Right atrium auricular region (tissue), 2 donors: ENCODE measurements at regions not wholly inside any gene's neighbourhood (a gene's known extent, or its start where the extent isn't known, plus 50 kb on each side); places are given as distances from the start of the nearest gene placed in this dataset.

Experiments used
- DNase-seq: peaks from one replicate; pipeline ENCODE4 v3.0.0-alpha.2; 2019; ENCODE audit warnings: low spot score
- H3K27ac ChIP-seq, 2 donors: fragments of 200-600 bp; sonication (generic); 1 replicate in 1 of 2; 2 replicates in 1 of 2; pipeline ENCODE4 v1.5.1; 2016 to 2019
- H3K27me3 ChIP-seq, 2 donors: fragments of 200-600 bp; sonication (generic); one replicate each; pipeline versions ENCODE4 v1.5.1 to v1.6.0; 2017 to 2019
- H3K36me3 ChIP-seq: fragments of 200-600 bp; sonication (generic); one replicate; pipeline ENCODE4 v1.5.1; 2016
- H3K4me1 ChIP-seq, 2 donors: fragments of 200-600 bp; sonication (generic); one replicate each; pipeline versions ENCODE4 v1.5.1 to v1.6.0; 2017 to 2019
- H3K4me3 ChIP-seq, 2 donors: fragments of 200-600 bp; sonication (generic); 1 replicate in 1 of 2; 2 replicates in 1 of 2; pipeline ENCODE4 v1.5.1; 2017 to 2019; ENCODE audit warnings: mild to moderate bottlenecking in 1 of 2, moderate library complexity in 1 of 2
- H3K9me3 ChIP-seq, 2 donors: fragments of 200-600 bp; sonication (generic); one replicate each; pipeline ENCODE4 v1.5.1; 2019
- TF ChIP-seq, protein P1 (sequence below), 2 donors: fragments of 200-600 bp; sonication (generic); IDR thresholded peaks; one replicate each; pipeline ENCODE4 v1.5.1; 2019; ENCODE audit warnings: antibody characterized with exemption in 2 of 2

DNA sequence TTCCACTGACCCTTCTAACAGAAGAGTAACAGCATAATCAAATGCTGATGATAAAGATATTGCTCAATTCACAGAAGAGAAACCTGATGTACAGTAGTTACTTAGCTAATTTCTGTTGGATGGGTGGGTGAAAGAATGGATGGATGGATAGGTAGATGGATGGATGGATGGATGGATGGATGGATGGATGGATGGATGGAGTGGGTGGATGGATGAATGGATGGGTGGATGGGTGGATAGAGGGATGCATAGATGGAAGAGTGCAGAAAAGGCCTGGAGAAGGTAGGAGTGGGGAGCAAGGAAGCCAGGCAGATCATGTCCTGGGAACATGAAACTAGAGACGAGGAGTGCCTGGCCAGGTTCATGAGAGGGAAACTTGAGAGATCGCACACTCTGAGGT lies 520.9 kb downstream of the BCL11B start:
- Histone ChIP-seq H3K36me3 (no peaks in the 10 kb centered on the region), H3K27ac (no peak overlapping the region), H3K4me1 (no peaks in the 10 kb centered on the region), H3K9me3 (peaks cover 0 to 6% of the 10 kb centered on the region in 2 donors), H3K27me3 (no peaks in the 10 kb centered on the region), H3K4me3 (no peak overlapping the region)
- TF ChIP-seq, protein P1, sequence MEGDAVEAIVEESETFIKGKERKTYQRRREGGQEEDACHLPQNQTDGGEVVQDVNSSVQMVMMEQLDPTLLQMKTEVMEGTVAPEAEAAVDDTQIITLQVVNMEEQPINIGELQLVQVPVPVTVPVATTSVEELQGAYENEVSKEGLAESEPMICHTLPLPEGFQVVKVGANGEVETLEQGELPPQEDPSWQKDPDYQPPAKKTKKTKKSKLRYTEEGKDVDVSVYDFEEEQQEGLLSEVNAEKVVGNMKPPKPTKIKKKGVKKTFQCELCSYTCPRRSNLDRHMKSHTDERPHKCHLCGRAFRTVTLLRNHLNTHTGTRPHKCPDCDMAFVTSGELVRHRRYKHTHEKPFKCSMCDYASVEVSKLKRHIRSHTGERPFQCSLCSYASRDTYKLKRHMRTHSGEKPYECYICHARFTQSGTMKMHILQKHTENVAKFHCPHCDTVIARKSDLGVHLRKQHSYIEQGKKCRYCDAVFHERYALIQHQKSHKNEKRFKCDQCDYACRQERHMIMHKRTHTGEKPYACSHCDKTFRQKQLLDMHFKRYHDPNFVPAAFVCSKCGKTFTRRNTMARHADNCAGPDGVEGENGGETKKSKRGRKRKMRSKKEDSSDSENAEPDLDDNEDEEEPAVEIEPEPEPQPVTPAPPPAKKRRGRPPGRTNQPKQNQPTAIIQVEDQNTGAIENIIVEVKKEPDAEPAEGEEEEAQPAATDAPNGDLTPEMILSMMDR (IDR thresholded peaks at IDR 0.05), result no peak
- no peak for DNase-seq

DNA sequence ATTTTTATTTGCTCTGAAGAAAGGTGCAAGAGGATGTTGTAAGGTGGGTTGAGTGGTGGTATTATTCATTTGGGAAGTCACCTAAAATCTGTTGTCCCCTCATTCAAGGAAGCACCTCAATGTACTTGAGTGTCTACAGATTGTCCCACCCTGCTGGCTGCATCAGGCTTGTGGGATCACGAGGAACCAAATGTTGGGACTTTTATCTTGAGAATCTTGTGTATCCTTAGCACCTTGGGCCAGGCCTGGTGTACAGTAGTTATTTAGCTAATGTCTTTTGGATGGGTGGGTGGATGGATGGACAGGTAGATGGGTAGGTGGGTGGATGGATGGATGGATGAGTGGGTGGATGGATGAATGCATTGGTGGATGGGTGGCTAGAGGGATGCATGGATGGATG lies 519.3 kb downstream of the BCL11B start:
- no peaks in the 10 kb centered on the region for H3K36me3 ChIP-seq
- DNase-seq, result peak; percentile 32
- peaks cover 0 to 6% of the 10 kb centered on the region in 2 donors for H3K9me3 ChIP-seq
- TF ChIP-seq, protein P1 (IDR thresholded peaks at IDR 0.05), result no peak
- no peaks in the 10 kb centered on the region for H3K27me3 ChIP-seq
- H3K4me1 ChIP-seq, result no peaks in the 10 kb centered on the region
- H3K4me3 ChIP-seq, result no peak overlapping the region
- no peak overlapping the region for H3K27ac ChIP-seq

DNA sequence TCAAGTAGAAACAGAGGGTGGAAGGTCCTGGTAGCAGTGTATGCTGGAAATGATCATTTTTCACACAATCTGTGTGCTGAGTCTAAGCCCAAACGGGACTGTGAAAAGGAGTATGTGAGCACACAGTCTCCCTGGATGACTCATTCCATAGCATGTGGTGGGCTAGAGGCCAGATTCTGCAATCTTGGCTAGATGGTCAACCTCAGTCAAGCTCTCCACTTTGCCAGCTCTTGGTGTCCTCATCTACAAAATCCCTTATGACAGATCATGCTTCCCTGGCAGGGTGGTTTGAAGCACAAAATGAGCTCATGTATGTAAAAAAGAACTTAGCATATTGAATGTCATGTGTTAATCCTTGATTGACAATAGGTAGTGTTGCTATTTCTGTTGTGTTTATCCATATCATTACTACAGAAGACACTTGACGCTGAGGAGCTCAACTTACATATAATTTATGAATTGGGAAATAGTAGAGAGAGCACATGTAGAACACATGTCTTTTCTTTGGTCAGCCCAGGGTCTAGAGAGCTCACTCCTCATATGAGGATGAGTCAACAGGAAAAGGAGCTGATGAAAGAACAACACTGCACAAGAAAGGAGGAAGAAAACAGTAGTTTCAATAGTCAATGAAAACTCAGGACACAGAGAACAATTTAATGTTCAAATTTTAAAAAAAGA lies 517.5 kb downstream of the BCL11B start:
- H3K27me3 ChIP-seq, result no peaks in the 10 kb centered on the region
- TF ChIP-seq, protein P1 (IDR thresholded peaks at IDR 0.05), result no peak
- no peaks in the 10 kb centered on the region for H3K36me3 ChIP-seq
- no peaks in the 10 kb centered on the region for H3K4me1 ChIP-seq
- no peak overlapping the region for H3K4me3 ChIP-seq
- peaks cover 0 to 6% of the 10 kb centered on the region in 2 donors for H3K9me3 ChIP-seq
- no peak for DNase-seq
- H3K27ac ChIP-seq, result no peak overlapping the region

DNA sequence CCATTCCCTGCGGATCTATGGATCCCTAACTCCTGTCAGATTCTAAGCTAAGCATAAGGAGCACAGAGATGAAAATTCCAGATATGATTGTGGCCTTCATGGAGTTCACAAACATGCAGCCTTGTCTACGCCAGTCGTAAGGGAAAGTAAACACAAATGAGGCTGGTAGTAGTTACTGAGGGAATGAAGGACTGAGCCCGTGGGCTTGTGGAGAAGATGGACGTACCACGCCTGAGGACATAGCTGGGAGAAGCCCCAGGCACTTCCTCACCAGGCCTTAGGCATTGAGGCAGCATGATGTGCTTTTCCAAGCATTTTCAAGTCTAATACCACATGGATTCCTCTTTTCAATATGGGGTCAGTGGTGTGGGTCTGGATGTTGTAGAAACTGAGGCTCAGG lies 515.2 kb downstream of the BCL11B start:
- no peaks in the 10 kb centered on the region for H3K27me3 ChIP-seq
- no peak overlapping the region for H3K27ac ChIP-seq
- no peak for DNase-seq
- H3K4me1 ChIP-seq, result no peaks in the 10 kb centered on the region
- no peak overlapping the region for H3K4me3 ChIP-seq
- H3K36me3 ChIP-seq, result no peaks in the 10 kb centered on the region
- peaks cover 0 to 6% of the 10 kb centered on the region in 2 donors for H3K9me3 ChIP-seq
- TF ChIP-seq, protein P1 (IDR thresholded peaks at IDR 0.05), result no peak

DNA sequence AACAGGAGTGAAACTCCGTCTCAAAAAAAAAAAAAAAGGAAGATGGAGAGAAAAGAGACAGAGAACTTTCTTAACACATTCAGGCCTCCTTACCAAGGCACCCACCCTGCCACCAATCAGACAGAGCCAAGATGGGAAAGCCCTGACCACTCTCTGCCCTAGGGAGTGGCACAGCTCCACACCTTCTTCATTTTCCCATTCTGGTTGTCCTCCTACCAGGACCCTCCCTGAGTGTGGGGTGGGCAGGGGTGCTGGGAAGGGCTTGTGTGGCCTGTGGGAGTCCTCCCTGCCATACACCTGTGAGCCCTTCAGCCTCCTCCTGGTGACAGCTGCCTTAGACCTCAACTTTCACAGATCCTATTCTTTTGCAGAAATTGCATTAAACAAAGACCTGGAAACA lies 513.6 kb downstream of the BCL11B start:
- Histone ChIP-seq H3K27me3 (no peaks in the 10 kb centered on the region), H3K27ac (no peak overlapping the region), H3K4me1 (no peaks in the 10 kb centered on the region), H3K36me3 (no peaks in the 10 kb centered on the region), H3K9me3 (peaks cover 0 to 15% of the 10 kb centered on the region in 2 donors), H3K4me3 (no peak overlapping the region)
- TF ChIP-seq, protein P1 (IDR thresholded peaks at IDR 0.05), result no peak
- no peak for DNase-seq

DNA sequence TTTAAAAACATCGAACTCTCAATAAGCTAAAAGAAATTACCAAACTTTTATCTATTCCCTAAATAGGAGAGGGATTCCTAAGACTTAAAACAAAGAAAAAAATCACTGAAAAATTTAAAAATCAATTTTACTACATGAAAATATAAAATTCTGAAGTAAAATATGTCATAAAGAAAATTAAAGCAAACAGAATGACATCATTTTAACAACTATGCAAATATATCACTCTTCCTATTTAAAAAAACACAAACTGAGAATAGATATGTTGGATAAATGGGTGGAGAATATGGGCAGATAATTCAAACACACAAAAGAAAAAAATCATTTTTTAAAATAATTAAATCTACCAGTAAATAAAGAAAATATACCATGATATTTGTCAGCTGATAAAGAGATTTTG lies 510.0 kb downstream of the BCL11B start:
- DNase-seq, result no peak
- no peaks in the 10 kb centered on the region for H3K36me3 ChIP-seq
- no peak overlapping the region for H3K27ac ChIP-seq
- no peaks in the 10 kb centered on the region for H3K4me1 ChIP-seq
- H3K9me3 ChIP-seq, result peaks cover 0 to 21% of the 10 kb centered on the region in 2 donors
- TF ChIP-seq, protein P1 (IDR thresholded peaks at IDR 0.05), result no peak
- no peaks in the 10 kb centered on the region for H3K27me3 ChIP-seq
- H3K4me3 ChIP-seq, result no peak overlapping the region
